ENCODE measurements at regions not wholly inside any gene's neighbourhood (a gene's known extent, or its start where the extent isn't known, plus 50 kb on each side); places are given as distances from the start of the nearest gene placed in this dataset.
"Not testable (repeated sequence)": the region's sequence is repeated elsewhere in the genome, so short reads cannot be mapped to it uniquely, and the experiment has no call there.

- H3K27ac Mint-ChIP-seq: not testable (repeated sequence)
- 3% methylated on average over 6 of the region's 7 CpGs for WGBS (ENCODE audit: insufficient coverage)
These were observed 171.0 kb downstream of the ATP6V0E2 start for GRCh38 chr7:150044771-150045170.

GRCh38 chr7:150045596-150045995 is 171.8 kb downstream of the ATP6V0E2 start:
- H3K4me3 ChIP-seq (ENCODE audit: control insufficient read depth in 1 of 2, extremely low read depth in 1 of 2, low read length in 1 of 2); CTCF ChIA-PET; H3K27ac ChIP-seq (ENCODE audit: low read length); H3K27ac Mint-ChIP-seq; H3K9me3 Mint-ChIP-seq; H3K36me3 ChIP-seq (ENCODE audit: control insufficient read depth in 2 of 2, extremely low read depth in 1 of 2, insufficient read depth in 1 of 2, low read length in 1 of 2); ATAC-seq (replicated peaks in 1 of 4); POLR2A ChIA-PET; H3K4me3 Mint-ChIP-seq; DNase-seq; H3K9me3 ChIP-seq; H3K36me3 Mint-ChIP-seq: not testable (repeated sequence)
- Mint-ChIP-seq H3K27me3 (peaks cover 11 to 30% of the 10 kb centered on the region in 2 donors), H3K4me1 (peaks cover 8 to 21% (median 17%) of the 10 kb centered on the region in 3 donors)
- no CpG with 5 or more reads among the region's 2 CpGs for WGBS (ENCODE audit: insufficient coverage)
- H3K4me1 ChIP-seq (ENCODE audit: control insufficient read depth in 1 of 2, extremely low read depth in 1 of 2, insufficient read depth in 2 of 2, low read length in 2 of 2): peaks cover 4 to 15% of the 10 kb centered on the region in 2 experiments
- peaks cover 0 to 21% of the 10 kb centered on the region in 2 experiments for H3K27me3 ChIP-seq (replicated peaks in 1 of 2; ENCODE audit: control insufficient read depth in 2 of 2, extremely low read depth in 1 of 2, insufficient read depth in 2 of 2, low read length in 1 of 2)

More at GRCh38 chr7:150044771-150045170, 171.0 kb downstream of the ATP6V0E2 start:
- DNase-seq (peak in 19 of 35 experiments; percentile 7 to 52 (median 19)), ATAC-seq (replicated peaks in 1 of 4) (peak in 1 of 4 experiments; percentile 55)
- peaks cover 8 to 17% (median 13%) of the 10 kb centered on the region in 3 donors for H3K4me1 Mint-ChIP-seq
- H3K4me3 Mint-ChIP-seq; H3K27ac ChIP-seq (ENCODE audit: low read length); H3K9me3 ChIP-seq; H3K4me3 ChIP-seq (ENCODE audit: control insufficient read depth in 1 of 2, extremely low read depth in 1 of 2, low read length in 1 of 2); CTCF ChIA-PET; H3K36me3 Mint-ChIP-seq; H3K36me3 ChIP-seq (ENCODE audit: control insufficient read depth in 2 of 2, extremely low read depth in 1 of 2, insufficient read depth in 1 of 2, low read length in 1 of 2); POLR2A ChIA-PET; H3K9me3 Mint-ChIP-seq: not testable (repeated sequence)
- Histone ChIP-seq H3K27me3 (replicated peaks in 1 of 2; ENCODE audit: control insufficient read depth in 2 of 2, extremely low read depth in 1 of 2, insufficient read depth in 2 of 2, low read length in 1 of 2) (peaks cover 0 to 21% of the 10 kb centered on the region in 2 experiments), H3K4me1 (ENCODE audit: control insufficient read depth in 1 of 2, extremely low read depth in 1 of 2, insufficient read depth in 2 of 2, low read length in 2 of 2) (peaks cover 4 to 15% of the 10 kb centered on the region in 2 experiments)
- peaks cover 11 to 25% of the 10 kb centered on the region in 2 donors for H3K27me3 Mint-ChIP-seq

GRCh38 chr7:150046290-150047194 is 172.8 kb downstream of the ATP6V0E2 start:
- H3K36me3 ChIP-seq (ENCODE audit: control insufficient read depth in 2 of 2, extremely low read depth in 1 of 2, insufficient read depth in 1 of 2, low read length in 1 of 2); H3K27ac Mint-ChIP-seq; ATAC-seq (replicated peaks in 1 of 4); H3K9me3 ChIP-seq; POLR2A ChIA-PET; CTCF ChIA-PET; H3K36me3 Mint-ChIP-seq; H3K4me3 ChIP-seq (ENCODE audit: control insufficient read depth in 1 of 2, extremely low read depth in 1 of 2, low read length in 1 of 2); H3K9me3 Mint-ChIP-seq; H3K27ac ChIP-seq (ENCODE audit: low read length); DNase-seq: not testable (repeated sequence)
- H3K4me1 ChIP-seq (ENCODE audit: control insufficient read depth in 1 of 2, extremely low read depth in 1 of 2, insufficient read depth in 2 of 2, low read length in 2 of 2): peaks cover 4 to 15% of the 10 kb centered on the region in 2 experiments
- Mint-ChIP-seq H3K4me1 (peaks cover 8 to 21% (median 17%) of the 10 kb centered on the region in 3 donors), H3K27me3 (peaks cover 11 to 30% of the 10 kb centered on the region in 2 donors), H3K4me3 (peak overlapping the region; percentile 31 to 68 (median 62))
- H3K27me3 ChIP-seq (replicated peaks in 1 of 2; ENCODE audit: control insufficient read depth in 2 of 2, extremely low read depth in 1 of 2, insufficient read depth in 2 of 2, low read length in 1 of 2): peaks cover 0 to 21% of the 10 kb centered on the region in 2 experiments
- WGBS (ENCODE audit: insufficient coverage): no CpG with 5 or more reads among the region's 17 CpGs

- WGBS (ENCODE audit: insufficient coverage): 0% methylated on average over 12 of the region's 57 CpGs
- Histone ChIP-seq H3K4me1 (ENCODE audit: control insufficient read depth in 1 of 2, extremely low read depth in 1 of 2, insufficient read depth in 2 of 2, low read length in 2 of 2) (peaks cover 4 to 15% of the 10 kb centered on the region in 2 experiments), H3K27me3 (replicated peaks in 1 of 2; ENCODE audit: control insufficient read depth in 2 of 2, extremely low read depth in 1 of 2, insufficient read depth in 2 of 2, low read length in 1 of 2) (peaks cover 0 to 21% of the 10 kb centered on the region in 2 experiments)
- H3K4me3 ChIP-seq (ENCODE audit: control insufficient read depth in 1 of 2, extremely low read depth in 1 of 2, low read length in 1 of 2); H3K9me3 ChIP-seq; H3K27ac Mint-ChIP-seq; H3K27ac ChIP-seq (ENCODE audit: low read length); H3K36me3 Mint-ChIP-seq; H3K9me3 Mint-ChIP-seq; CTCF ChIA-PET; POLR2A ChIA-PET; H3K36me3 ChIP-seq (ENCODE audit: control insufficient read depth in 2 of 2, extremely low read depth in 1 of 2, insufficient read depth in 1 of 2, low read length in 1 of 2): not testable (repeated sequence)
- Mint-ChIP-seq H3K27me3 (peaks cover 11 to 30% of the 10 kb centered on the region in 2 donors), H3K4me1 (peaks cover 8 to 24% (median 22%) of the 10 kb centered on the region in 3 donors), H3K4me3 (peak overlapping the region; percentile 50 to 75 (median 62))
- DNase-seq (peak in 2 of 35 experiments; percentile 8 to 13), ATAC-seq (replicated peaks in 1 of 4) (peak in 3 of 4 experiments; percentile 21 to 27 (median 24))
These were observed 173.6 kb downstream of the ATP6V0E2 start for GRCh38 chr7:150047329-150047728.

- CTCF ChIA-PET; H3K27ac Mint-ChIP-seq; H3K36me3 Mint-ChIP-seq; H3K9me3 ChIP-seq; H3K27ac ChIP-seq (ENCODE audit: low read length); H3K9me3 Mint-ChIP-seq; H3K36me3 ChIP-seq (ENCODE audit: control insufficient read depth in 2 of 2, extremely low read depth in 1 of 2, insufficient read depth in 1 of 2, low read length in 1 of 2): not testable (repeated sequence)
- H3K4me1 Mint-ChIP-seq: peaks cover 8 to 24% (median 22%) of the 10 kb centered on the region in 3 donors
- peak overlapping the region; percentile 62 to 75 (median 73) for H3K4me3 Mint-ChIP-seq
- ATAC-seq (replicated peaks in 1 of 4) (peak in 3 of 4 experiments; percentile 19 to 47 (median 32)), DNase-seq (peak in 3 of 35 experiments; percentile 6 to 13 (median 11))
- Histone ChIP-seq H3K4me3 (ENCODE audit: control insufficient read depth in 1 of 2, extremely low read depth in 1 of 2, low read length in 1 of 2) (peak overlapping the region; percentile 28 to 64), H3K4me1 (ENCODE audit: control insufficient read depth in 1 of 2, extremely low read depth in 1 of 2, insufficient read depth in 2 of 2, low read length in 2 of 2) (peaks cover 4 to 15% of the 10 kb centered on the region in 2 experiments), H3K27me3 (replicated peaks in 1 of 2; ENCODE audit: control insufficient read depth in 2 of 2, extremely low read depth in 1 of 2, insufficient read depth in 2 of 2, low read length in 1 of 2) (peaks cover 0 to 21% of the 10 kb centered on the region in 2 experiments)
- peaks cover 11 to 30% of the 10 kb centered on the region in 2 donors for H3K27me3 Mint-ChIP-seq
- POLR2A ChIA-PET: interaction anchor here in 1 of 2 donors (0.7 kb wide), 1 partner anchor 93 kb away, joined by 5 read pairs; no protein-coding TSS in a partner anchor
- 0% methylated on average over 2 of the region's 31 CpGs for WGBS (ENCODE audit: insufficient coverage)
These were observed 174.0 kb downstream of the ATP6V0E2 start for GRCh38 chr7:150047772-150048171.

- Histone ChIP-seq H3K27me3 (replicated peaks in 1 of 2; ENCODE audit: control insufficient read depth in 2 of 2, extremely low read depth in 1 of 2, insufficient read depth in 2 of 2, low read length in 1 of 2) (peaks cover 0 to 21% of the 10 kb centered on the region in 2 experiments), H3K4me3 (ENCODE audit: control insufficient read depth in 1 of 2, extremely low read depth in 1 of 2, low read length in 1 of 2) (peak overlapping the region in 1 of 2 donors; percentile 64), H3K4me1 (ENCODE audit: control insufficient read depth in 1 of 2, extremely low read depth in 1 of 2, insufficient read depth in 2 of 2, low read length in 2 of 2) (peaks cover 4 to 15% of the 10 kb centered on the region in 2 experiments)
- peak in 1 of 35 experiments; percentile 15 for DNase-seq
- peak; percentile 26 to 41 (median 28) for ATAC-seq (replicated peaks in 1 of 4)
- Mint-ChIP-seq H3K27me3 (peaks cover 11 to 29% of the 10 kb centered on the region in 2 donors), H3K4me1 (peaks cover 8 to 24% (median 22%) of the 10 kb centered on the region in 3 donors), H3K4me3 (peak overlapping the region; percentile 62 to 83 (median 73))
- H3K27ac Mint-ChIP-seq; H3K9me3 ChIP-seq; H3K9me3 Mint-ChIP-seq; H3K27ac ChIP-seq (ENCODE audit: low read length); H3K36me3 Mint-ChIP-seq; CTCF ChIA-PET; H3K36me3 ChIP-seq (ENCODE audit: control insufficient read depth in 2 of 2, extremely low read depth in 1 of 2, insufficient read depth in 1 of 2, low read length in 1 of 2): not testable (repeated sequence)
- WGBS (ENCODE audit: insufficient coverage): 0% methylated on average over 20 of the region's 79 CpGs
- POLR2A ChIA-PET: interaction anchor here in 1 of 2 donors (0.7 kb wide), 1 partner anchor 92 kb away, joined by 5 read pairs; no protein-coding TSS in a partner anchor
These were observed 174.7 kb downstream of the ATP6V0E2 start for GRCh38 chr7:150048244-150049011.
